Endodermal cell (in vitro differentiated cells): ENCODE measurements at regions not wholly inside any gene's neighbourhood (a gene's known extent, or its start where the extent isn't known, plus 50 kb on each side); places are given as distances from the start of the nearest gene placed in this dataset.

Source experiments
- DNase-seq: peaks from one replicate; pipeline ENCODE4 v3.0.0-alpha.2; 2017
- H3K27ac ChIP-seq: 2 replicates; pipeline ENCODE4 v1.5.1; 2013; ENCODE audit warnings: mild to moderate bottlenecking, low read depth, low read length, moderate library complexity
- H3K27me3 ChIP-seq: 2 replicates; pipeline ENCODE4 v1.6.1; 2013; ENCODE audit warnings: mild to moderate bottlenecking, low read length, moderate library complexity; ENCODE audit not compliant: insufficient read depth, control insufficient read depth, poor library complexity, severe bottlenecking
- H3K36me3 ChIP-seq: 2 replicates; pipeline ENCODE4 v1.7.0; 2013; ENCODE audit warnings: mild to moderate bottlenecking, low read length, moderate library complexity; ENCODE audit not compliant: control insufficient read depth, insufficient read depth
- H3K4me1 ChIP-seq: one replicate; pipeline ENCODE4 v1.7.0; 2013; ENCODE audit warnings: low read length; ENCODE audit not compliant: control insufficient read depth, insufficient read depth
- H3K4me3 ChIP-seq: 2 replicates; pipeline ENCODE4 v1.5.1; 2013; ENCODE audit warnings: mild to moderate bottlenecking, low read length, moderate library complexity
- H3K9ac ChIP-seq: 2 replicates; pipeline ENCODE4 v1.6.1; 2013; ENCODE audit warnings: mild to moderate bottlenecking, low read length, moderate library complexity; ENCODE audit not compliant: poor library complexity, severe bottlenecking; ENCODE audit errors: extremely low read depth
- H3K9me3 ChIP-seq: 2 replicates; pipeline ENCODE4 v1.6.1; 2013; ENCODE audit warnings: mild to moderate bottlenecking, low read length, moderate library complexity; ENCODE audit not compliant: control insufficient read depth
- H3K27ac Mint-ChIP-seq: 2 replicates; pipeline ENCODE4 v1.8.0; 2020; ENCODE audit warnings: mixed read lengths
- H3K27me3 Mint-ChIP-seq: 2 replicates; pipeline ENCODE4 v1.8.0; 2021; ENCODE audit warnings: mild to moderate bottlenecking, mixed read lengths; ENCODE audit not compliant: insufficient read depth
- H3K36me3 Mint-ChIP-seq: 2 replicates; pipeline ENCODE4 v1.8.0; 2020; ENCODE audit warnings: low read depth, mixed read lengths
- H3K4me1 Mint-ChIP-seq: 2 replicates; pipeline ENCODE4 v1.8.0; 2020; ENCODE audit warnings: mixed read lengths
- H3K4me3 Mint-ChIP-seq: 2 replicates; pipeline ENCODE4 v1.8.0; 2020; ENCODE audit warnings: mild to moderate bottlenecking, moderate library complexity, mixed read lengths
- H3K9me3 Mint-ChIP-seq: 2 replicates; pipeline ENCODE4 v1.8.0; 2020; ENCODE audit warnings: mild to moderate bottlenecking, mixed read lengths
- WGBS, 2 experiments: methylation state at CpG; one replicate each; pipeline versions ENCODE4 v1.1.5 to v1.1.7; 2013; ENCODE audit warnings: missing lambda C conversion rate in 2 of 2, mixed read lengths in 1 of 2; ENCODE audit not compliant: insufficient coverage in 1 of 2, insufficient read length in 1 of 2; 5-methylcytosine and 5-hydroxymethylcytosine counted together
- TF ChIP-seq, protein P1 (sequence below): fragments of 200-600 bp; sonication (generic); conservative IDR thresholded peaks from 2 replicates; pipeline ENCODE4 v1.5.0; 2021; ENCODE audit warnings: antibody characterized with exemption, mild to moderate bottlenecking

DNA sequence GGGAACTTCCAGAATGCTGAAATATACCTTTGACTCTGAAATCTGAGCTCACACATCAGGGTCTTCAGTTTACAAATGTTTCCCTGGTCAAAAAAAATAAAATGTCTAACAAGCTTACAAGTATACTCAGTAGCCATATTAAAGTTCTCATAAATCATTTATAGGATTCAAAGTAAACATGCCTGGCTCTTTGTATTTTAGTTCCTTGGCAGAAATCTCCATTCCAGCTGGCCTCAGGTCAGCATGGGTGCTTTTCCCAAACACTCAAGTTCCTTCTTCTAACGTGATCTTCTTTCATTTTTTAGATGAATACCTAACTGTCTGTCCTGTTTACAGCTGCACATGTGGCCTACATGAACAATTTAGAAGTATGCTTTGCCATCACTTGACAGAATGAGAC is 263.2 kb downstream of the GAS1 start:
- Histone ChIP-seq H3K27me3 (no peaks in the 10 kb centered on the region), H3K36me3 (no peaks in the 10 kb centered on the region), H3K9ac (no peak overlapping the region), H3K4me3 (no peak overlapping the region), H3K9me3 (no peaks in the 10 kb centered on the region), H3K4me1 (peaks cover 18% of the 10 kb centered on the region), H3K27ac (no peak overlapping the region)
- H3K27ac Mint-ChIP-seq, result no peak overlapping the region
- H3K4me1 Mint-ChIP-seq, result peaks cover 12% of the 10 kb centered on the region
- TF ChIP-seq, protein P1, sequence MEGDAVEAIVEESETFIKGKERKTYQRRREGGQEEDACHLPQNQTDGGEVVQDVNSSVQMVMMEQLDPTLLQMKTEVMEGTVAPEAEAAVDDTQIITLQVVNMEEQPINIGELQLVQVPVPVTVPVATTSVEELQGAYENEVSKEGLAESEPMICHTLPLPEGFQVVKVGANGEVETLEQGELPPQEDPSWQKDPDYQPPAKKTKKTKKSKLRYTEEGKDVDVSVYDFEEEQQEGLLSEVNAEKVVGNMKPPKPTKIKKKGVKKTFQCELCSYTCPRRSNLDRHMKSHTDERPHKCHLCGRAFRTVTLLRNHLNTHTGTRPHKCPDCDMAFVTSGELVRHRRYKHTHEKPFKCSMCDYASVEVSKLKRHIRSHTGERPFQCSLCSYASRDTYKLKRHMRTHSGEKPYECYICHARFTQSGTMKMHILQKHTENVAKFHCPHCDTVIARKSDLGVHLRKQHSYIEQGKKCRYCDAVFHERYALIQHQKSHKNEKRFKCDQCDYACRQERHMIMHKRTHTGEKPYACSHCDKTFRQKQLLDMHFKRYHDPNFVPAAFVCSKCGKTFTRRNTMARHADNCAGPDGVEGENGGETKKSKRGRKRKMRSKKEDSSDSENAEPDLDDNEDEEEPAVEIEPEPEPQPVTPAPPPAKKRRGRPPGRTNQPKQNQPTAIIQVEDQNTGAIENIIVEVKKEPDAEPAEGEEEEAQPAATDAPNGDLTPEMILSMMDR, result no peak
- no peaks in the 10 kb centered on the region for H3K27me3 Mint-ChIP-seq
- no peak overlapping the region for H3K4me3 Mint-ChIP-seq
- DNase-seq, result no peak
- WGBS, 2 experiments, result 78 to 90% methylated on average over 1 of the region's 1 CpG
- H3K36me3 Mint-ChIP-seq, result no peaks in the 10 kb centered on the region
- H3K9me3 Mint-ChIP-seq, result no peaks in the 10 kb centered on the region

DNA sequence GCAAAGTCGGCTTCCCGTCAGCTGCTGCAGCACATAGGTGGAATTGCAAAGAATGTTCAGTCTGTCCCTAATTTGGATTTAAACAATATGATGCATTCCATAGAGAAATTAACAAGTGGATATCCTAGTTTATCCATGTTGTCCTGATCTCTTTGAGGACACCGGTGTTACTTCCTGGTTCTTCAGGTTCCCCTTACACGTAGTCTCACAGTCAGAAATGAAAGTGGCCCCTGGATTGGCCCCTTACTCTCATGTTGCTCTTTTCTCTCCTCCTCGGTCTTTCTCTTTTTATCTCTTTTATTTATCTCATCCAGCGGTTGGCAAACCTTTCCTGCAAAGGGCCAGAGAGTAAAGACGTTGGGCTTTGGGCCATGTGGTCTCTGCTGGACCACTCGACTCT is 265.1 kb downstream of the GAS1 start:
- TF ChIP-seq, protein P1, result no peak
- Histone ChIP-seq H3K36me3 (no peaks in the 10 kb centered on the region), H3K27me3 (no peaks in the 10 kb centered on the region), H3K9me3 (no peaks in the 10 kb centered on the region), H3K27ac (no peak overlapping the region), H3K9ac (no peak overlapping the region), H3K4me3 (no peak overlapping the region), H3K4me1 (peaks cover 18% of the 10 kb centered on the region)
- Mint-ChIP-seq H3K36me3 (no peaks in the 10 kb centered on the region), H3K9me3 (no peaks in the 10 kb centered on the region), H3K4me3 (no peak overlapping the region), H3K27ac (no peak overlapping the region), H3K4me1 (peaks cover 12% of the 10 kb centered on the region), H3K27me3 (no peaks in the 10 kb centered on the region)
- 90 to 94% methylated on average over 6 to 8 of the region's 8 CpGs for WGBS, 2 experiments
- DNase-seq, result no peak

DNA sequence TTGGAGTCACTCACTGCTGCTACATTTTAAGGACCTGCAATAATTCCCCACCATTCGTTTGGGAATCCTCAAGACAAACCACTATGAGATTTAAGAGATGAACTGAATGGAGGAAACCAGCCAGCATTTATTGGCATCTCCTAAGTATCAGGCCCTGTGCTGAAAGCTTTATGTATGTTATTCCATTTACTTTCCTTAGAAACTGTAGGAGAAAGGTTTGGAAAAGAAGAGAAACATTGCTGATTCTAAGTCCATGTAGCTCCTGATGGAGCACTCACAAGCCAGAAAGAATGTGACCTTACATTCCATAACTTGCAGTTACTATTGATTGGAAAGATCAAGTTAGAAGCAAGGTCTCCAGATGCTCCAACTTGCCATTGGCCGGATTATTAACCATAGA is 267.4 kb downstream of the GAS1 start:
- DNase-seq, result no peak
- Histone ChIP-seq H3K9me3 (no peaks in the 10 kb centered on the region), H3K4me1 (peaks cover 6% of the 10 kb centered on the region), H3K4me3 (no peak overlapping the region), H3K9ac (no peak overlapping the region), H3K27ac (no peak overlapping the region), H3K36me3 (no peaks in the 10 kb centered on the region), H3K27me3 (no peaks in the 10 kb centered on the region)
- no peaks in the 10 kb centered on the region for H3K9me3 Mint-ChIP-seq
- H3K36me3 Mint-ChIP-seq, result no peaks in the 10 kb centered on the region
- TF ChIP-seq, protein P1, result no peak
- H3K27me3 Mint-ChIP-seq, result no peaks in the 10 kb centered on the region
- H3K4me1 Mint-ChIP-seq, result peaks cover 4% of the 10 kb centered on the region
- no peak overlapping the region for H3K27ac Mint-ChIP-seq
- no peak overlapping the region for H3K4me3 Mint-ChIP-seq
- WGBS, 2 experiments, result 86 to 91% methylated on average over 1 to 2 of the region's 2 CpGs
